ENCODE measurements at regions not wholly inside any gene's neighbourhood (a gene's known extent, or its start where the extent isn't known, plus 50 kb on each side); places are given as distances from the start of the nearest gene placed in this dataset.
A peak's percentile ranks its signal among the peaks of the same experiment; 100 is the strongest.

GRCh38 chr17:17398188-17398942, 78.4 kb upstream of the MED9 start:
- no peak for DNase-seq

GRCh38 chr17:17398943-17399926, 77.6 kb upstream of the MED9 start:
- DNase-seq, result no peak

GRCh38 chr17:17400070-17400469, 76.7 kb upstream of the MED9 start:
- no peak for DNase-seq

GRCh38 chr17:17400566-17401184, 76.1 kb upstream of the MED9 start:
- no peak for DNase-seq

- DNase-seq, result no peak
These were observed 75.5 kb upstream of the MED9 start for GRCh38 chr17:17401271-17401781.

- DNase-seq, result no peak
These were observed 74.2 kb upstream of the MED9 start for GRCh38 chr17:17402558-17402957.

- no peak for DNase-seq
These were observed 73.7 kb upstream of the MED9 start for GRCh38 chr17:17403065-17403464.

GRCh38 chr17:17403899-17404576, 72.8 kb upstream of the MED9 start:
- peak; percentile 30 for DNase-seq

- DNase-seq, result no peak
These were observed 71.1 kb upstream of the MED9 start for GRCh38 chr17:17405673-17406072.

- DNase-seq, result no peak
These were observed 70.6 kb upstream of the MED9 start for GRCh38 chr17:17406225-17406624.

- no peak for DNase-seq
These were observed 68.5 kb upstream of the MED9 start for GRCh38 chr17:17408236-17408794.

GRCh38 chr17:17410357-17410756, 66.4 kb upstream of the MED9 start:
- no peak for DNase-seq

GRCh38 chr17:17411692-17412091, 65.1 kb upstream of the MED9 start:
- no peak for DNase-seq

- DNase-seq, result no peak
These were observed 64.5 kb upstream of the MED9 start for GRCh38 chr17:17412326-17412725.

- no peak for DNase-seq
These were observed 63.5 kb upstream of the MED9 start for GRCh38 chr17:17413215-17413792.

- DNase-seq, result no peak
These were observed 63.0 kb upstream of the MED9 start for GRCh38 chr17:17413821-17414220.

GRCh38 chr17:17414341-17414805, 62.4 kb upstream of the MED9 start:
- no peak for DNase-seq

- DNase-seq, result no peak
These were observed 61.8 kb upstream of the MED9 start for GRCh38 chr17:17415006-17415405.

GRCh38 chr17:17416007-17416399, 60.8 kb upstream of the MED9 start:
- DNase-seq, result peak; percentile 20

GRCh38 chr17:17416400-17417360, 60.1 kb upstream of the MED9 start:
- no peak for DNase-seq

All from stimulated activated CD4-positive, alpha-beta T cell treated with anti-CD3 and anti-CD28 coated beads, Interleukin-4, amount 100 ng/mL, for 24 hours (primary cell).